GM12875 (cell line): ENCODE measurements at regions not wholly inside any gene's neighbourhood (a gene's known extent, or its start where the extent isn't known, plus 50 kb on each side); places are given as distances from the start of the nearest gene placed in this dataset.
"Not testable (repeated sequence)": the region's sequence is repeated elsewhere in the genome, so short reads cannot be mapped to it uniquely, and the experiment has no call there.

ENCODE experiments used
- H3K4me3 ChIP-seq: one replicate; pipeline ENCODE4 v1.5.1; 2011; ENCODE audit warnings: low read depth, low read length, control low read depth
- CTCF ChIP-seq: IDR thresholded peaks from 2 replicates; pipeline ENCODE4 v1.5.1; 2011; ENCODE audit warnings: low read depth, mild to moderate bottlenecking, control low read depth, inconsistent platforms, low read length, moderate library complexity, borderline replicate concordance; ENCODE audit not compliant: insufficient read depth

DNA sequence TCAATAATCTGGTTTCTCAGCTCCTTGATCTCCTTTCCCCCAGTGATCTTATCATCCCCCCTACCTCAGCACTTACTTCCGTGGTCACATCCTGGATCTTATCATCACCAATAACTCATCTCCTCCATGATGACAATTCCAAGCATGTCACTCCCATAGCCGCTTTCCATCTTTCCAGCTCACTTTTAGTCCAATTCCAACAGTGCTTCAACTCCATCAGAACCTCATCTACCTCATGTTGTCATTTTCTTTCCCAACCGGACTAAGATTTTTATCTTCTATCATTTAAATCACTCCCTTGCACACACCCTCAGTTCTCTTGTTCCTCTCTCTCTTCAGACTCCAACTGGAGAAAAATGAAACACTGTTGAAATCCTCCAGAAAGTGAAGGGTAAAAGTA, 75.9 kb upstream of the UBE2E2 start:
- TF ChIP-seq CTCF, result no peak

DNA sequence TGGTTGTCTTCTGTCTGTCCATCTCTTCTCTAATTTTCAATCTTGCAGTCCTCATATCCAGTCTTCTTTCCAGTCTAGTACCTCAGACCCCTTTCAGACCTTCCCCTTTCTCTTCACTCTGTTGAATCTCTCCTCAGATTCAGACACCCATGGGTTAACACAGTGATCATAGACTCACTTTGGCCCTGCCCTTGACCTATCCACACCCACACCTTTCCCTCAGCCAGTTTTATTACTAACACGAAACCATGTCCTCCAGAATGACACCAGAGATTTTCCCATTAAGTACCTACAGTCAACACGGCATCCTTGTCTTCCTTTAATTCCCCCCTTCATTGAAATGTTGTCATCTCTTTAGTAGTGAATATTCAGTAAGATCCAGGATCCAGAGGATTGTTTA, 74.5 kb upstream of the UBE2E2 start:
- TF ChIP-seq CTCF, result no peak
- H3K4me3 ChIP-seq, result no peak overlapping the region

More for the DNA sequence above, 75.9 kb upstream of the UBE2E2 start:
- no peak overlapping the region for H3K4me3 ChIP-seq

- TF ChIP-seq CTCF, result no peak
- H3K4me3 ChIP-seq, result no peak overlapping the region
These were observed 74.0 kb upstream of the UBE2E2 start for GRCh38 chr3:23129117-23129516.

- TF ChIP-seq CTCF, result no peak
- H3K4me3 ChIP-seq, result no peak overlapping the region
These were observed 73.3 kb upstream of the UBE2E2 start for GRCh38 chr3:23129817-23130216.

- no peak for TF ChIP-seq CTCF
- H3K4me3 ChIP-seq, result no peak overlapping the region
These were observed 72.7 kb upstream of the UBE2E2 start for GRCh38 chr3:23130406-23130805.

DNA sequence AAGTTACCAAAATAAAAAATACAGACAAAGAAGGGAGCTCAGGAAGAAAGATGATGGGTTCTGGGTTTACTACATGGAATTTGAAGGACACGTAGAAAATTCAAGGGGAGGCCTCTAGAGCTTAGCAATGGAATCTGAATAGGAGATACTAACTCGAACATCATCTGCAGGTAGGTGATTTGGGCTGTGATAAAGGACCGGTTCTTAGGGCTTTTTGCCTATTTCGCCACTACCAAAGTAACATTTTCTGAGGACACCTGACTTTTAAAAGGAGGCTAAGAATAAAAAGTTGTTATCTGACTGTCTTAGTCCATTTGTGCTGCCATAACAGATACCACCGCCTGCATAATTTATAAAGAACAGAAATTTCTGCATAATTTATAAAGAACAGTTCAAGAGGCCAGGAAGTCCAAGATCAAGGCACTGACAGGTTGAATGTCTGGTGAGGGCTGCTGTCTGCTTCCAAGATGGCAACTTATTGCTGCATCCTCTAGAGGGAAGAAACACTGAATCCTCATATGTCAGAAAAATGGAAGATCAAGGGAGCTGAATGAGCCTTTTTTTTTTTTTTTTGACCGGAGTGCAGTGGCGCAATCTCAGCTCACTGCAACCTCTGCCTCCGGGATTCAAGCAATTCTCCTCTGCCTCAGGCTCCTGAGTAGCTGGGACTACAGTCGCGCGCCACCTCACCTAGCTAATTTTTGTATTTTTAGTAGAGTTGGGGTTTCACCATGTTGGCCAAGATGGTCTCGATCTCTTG, 67.9 kb upstream of the UBE2E2 start:
- no peak overlapping the region for H3K4me3 ChIP-seq
- no peak for TF ChIP-seq CTCF

DNA sequence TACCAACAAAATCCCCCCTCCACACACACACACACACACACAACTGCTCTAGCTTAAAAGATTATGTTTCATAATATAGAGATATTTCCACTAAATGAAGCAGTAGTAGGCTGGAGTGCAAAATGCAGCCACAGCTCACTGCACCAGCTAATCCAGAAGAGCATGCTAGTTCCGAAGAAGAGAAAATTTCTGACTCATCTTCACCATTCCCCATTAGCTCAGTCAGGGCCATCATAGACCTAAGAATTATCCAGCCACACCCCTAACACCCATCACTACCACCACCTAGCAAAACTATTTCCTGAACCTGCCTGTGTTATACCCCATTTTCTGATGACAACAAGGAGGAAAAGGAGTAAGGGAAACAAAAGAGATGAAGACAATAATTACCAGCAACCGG, 67.1 kb upstream of the UBE2E2 start:
- no peak for TF ChIP-seq CTCF
- no peak overlapping the region for H3K4me3 ChIP-seq

DNA sequence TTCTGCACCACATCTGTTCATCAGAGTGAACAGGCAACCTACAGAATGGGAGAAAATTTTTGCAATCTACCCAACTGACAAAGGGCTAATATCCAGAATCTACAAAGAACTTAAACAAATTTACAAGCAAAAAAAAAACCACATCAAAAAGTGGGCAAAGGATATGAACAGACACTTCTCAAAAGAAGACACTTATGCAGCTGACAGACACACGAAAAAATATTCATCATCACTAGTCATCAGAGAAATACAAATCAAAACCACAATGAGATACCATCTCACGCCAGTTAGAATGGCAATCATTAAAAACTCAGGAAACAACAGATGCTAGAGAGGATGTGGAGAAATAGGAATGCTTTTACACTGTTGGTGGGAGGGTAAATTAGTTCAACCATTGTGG, 59.1 kb upstream of the UBE2E2 start:
- H3K4me3 ChIP-seq, result not testable (repeated sequence)
